DND-41 (cell line): ENCODE measurements at regions not wholly inside any gene's neighbourhood (a gene's known extent, or its start where the extent isn't known, plus 50 kb on each side); places are given as distances from the start of the nearest gene placed in this dataset.

Experiments
- ATAC-seq: fragments of 200-7000 bp; cut with Tn5 transposase; 3 replicates; pipeline ENCODE4 v1.9.1; 2021; ENCODE audit warnings: low read depth; ENCODE audit not compliant: insufficient read depth
- DNase-seq: peaks from one replicate; pipeline ENCODE4 v3.0.0-alpha.2; 2020
- H2AFZ ChIP-seq: 2 replicates; pipeline ENCODE4 v1.6.0; 2012; ENCODE audit warnings: low read depth, low read length
- H3K27ac ChIP-seq: 2 replicates; pipeline ENCODE4 v1.5.1; 2012; ENCODE audit warnings: low read length, inconsistent platforms
- H3K27me3 ChIP-seq: fragments of 200-600 bp; sonication (generic); 2 replicates; pipeline ENCODE4 v1.6.0; 2012; ENCODE audit warnings: low read length, mild to moderate bottlenecking, inconsistent platforms; ENCODE audit not compliant: insufficient read depth, poor library complexity
- H3K36me3 ChIP-seq: 2 replicates; pipeline ENCODE4 v1.5.1; 2012; ENCODE audit warnings: low read length, inconsistent platforms; ENCODE audit not compliant: insufficient read depth
- H3K4me1 ChIP-seq: 2 replicates; pipeline ENCODE4 v1.5.1; 2012; ENCODE audit warnings: mild to moderate bottlenecking, low read length; ENCODE audit not compliant: insufficient read depth
- H3K4me2 ChIP-seq: 2 replicates; pipeline ENCODE4 v1.6.0; 2012; ENCODE audit warnings: mild to moderate bottlenecking, moderate library complexity, low read length, inconsistent platforms; ENCODE audit not compliant: insufficient read depth
- H3K4me3 ChIP-seq, 2 experiments: fragments of 200-600 bp in 1 of 2; shearing (Covaris generic) in 1 of 2; 2 replicates each; pipeline ENCODE4 v1.5.1; 2012 to 2016; ENCODE audit warnings: inconsistent platforms in 2 of 2, low read length in 2 of 2, mild to moderate bottlenecking in 2 of 2, low read depth in 1 of 2, moderate library complexity in 1 of 2
- H3K79me2 ChIP-seq: 2 replicates; pipeline ENCODE4 v1.6.0; 2012; ENCODE audit warnings: low read length, inconsistent platforms; ENCODE audit not compliant: insufficient read depth
- H3K9ac ChIP-seq: 2 replicates; pipeline ENCODE4 v1.6.0; 2012; ENCODE audit warnings: low read depth, mild to moderate bottlenecking, inconsistent platforms, low read length, moderate library complexity
- H3K9me3 ChIP-seq: 2 replicates; pipeline ENCODE4 v1.5.1; 2012; ENCODE audit warnings: low read length, moderate library complexity, mild to moderate bottlenecking, inconsistent platforms; ENCODE audit not compliant: insufficient read depth, severe bottlenecking
- H4K20me1 ChIP-seq: 2 replicates; pipeline ENCODE4 v1.6.0; 2012; ENCODE audit warnings: low read length; ENCODE audit not compliant: insufficient read depth
- EZH2 ChIP-seq: IDR thresholded peaks from 3 replicates; pipeline ENCODE4 v1.6.1; 2012; ENCODE audit warnings: borderline replicate concordance, low read depth, mild to moderate bottlenecking, moderate library complexity, low read length, inconsistent platforms; ENCODE audit not compliant: severe bottlenecking
- TF ChIP-seq, protein P1 (sequence below): IDR thresholded peaks from 2 replicates; pipeline ENCODE4 v1.5.1; 2012; ENCODE audit warnings: borderline replicate concordance, low read length, moderate library complexity, mild to moderate bottlenecking; ENCODE audit not compliant: poor library complexity, severe bottlenecking; ENCODE audit errors: extremely low read depth

DNA sequence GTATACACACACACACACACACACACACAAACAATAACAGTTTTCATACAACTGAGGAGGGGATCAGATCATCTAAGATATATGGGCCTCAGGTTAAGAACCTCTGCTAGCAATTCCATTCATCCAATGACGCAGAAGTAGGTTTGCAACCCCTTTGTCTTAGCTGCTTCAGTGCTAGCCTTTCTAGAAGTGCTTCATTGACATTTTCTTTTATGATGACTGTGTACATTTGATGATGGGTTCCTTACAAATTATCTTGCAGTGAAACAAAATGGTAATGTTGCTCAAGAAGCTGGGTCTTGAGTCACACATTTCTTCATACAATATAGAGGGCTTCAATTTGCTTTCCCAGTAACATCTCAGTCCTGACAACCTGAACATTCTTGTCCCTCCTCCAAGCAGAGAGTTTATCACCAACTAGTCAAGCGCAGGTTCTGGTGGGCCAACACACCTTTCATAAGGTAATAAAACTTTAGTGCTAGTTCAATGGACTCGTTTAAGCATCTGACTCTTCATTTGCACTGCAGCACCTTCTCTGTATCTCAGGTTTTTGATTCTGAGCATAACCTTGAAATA, 269.5 kb downstream of the CNTN3 start:
- Histone ChIP-seq H3K9ac (no peak overlapping the region), H3K4me1 (no peaks in the 10 kb centered on the region), H4K20me1 (no peaks in the 10 kb centered on the region), H2AFZ (no peak overlapping the region), H3K36me3 (no peaks in the 10 kb centered on the region), H3K9me3 (no peaks in the 10 kb centered on the region), H3K4me3 (no peak overlapping the region), H3K27me3 (no peaks in the 10 kb centered on the region), H3K27ac (no peak overlapping the region), H3K4me2 (no peak overlapping the region), H3K79me2 (no peaks in the 10 kb centered on the region)
- ATAC-seq (no peak), DNase-seq (no peak)
- TF ChIP-seq, protein P1, sequence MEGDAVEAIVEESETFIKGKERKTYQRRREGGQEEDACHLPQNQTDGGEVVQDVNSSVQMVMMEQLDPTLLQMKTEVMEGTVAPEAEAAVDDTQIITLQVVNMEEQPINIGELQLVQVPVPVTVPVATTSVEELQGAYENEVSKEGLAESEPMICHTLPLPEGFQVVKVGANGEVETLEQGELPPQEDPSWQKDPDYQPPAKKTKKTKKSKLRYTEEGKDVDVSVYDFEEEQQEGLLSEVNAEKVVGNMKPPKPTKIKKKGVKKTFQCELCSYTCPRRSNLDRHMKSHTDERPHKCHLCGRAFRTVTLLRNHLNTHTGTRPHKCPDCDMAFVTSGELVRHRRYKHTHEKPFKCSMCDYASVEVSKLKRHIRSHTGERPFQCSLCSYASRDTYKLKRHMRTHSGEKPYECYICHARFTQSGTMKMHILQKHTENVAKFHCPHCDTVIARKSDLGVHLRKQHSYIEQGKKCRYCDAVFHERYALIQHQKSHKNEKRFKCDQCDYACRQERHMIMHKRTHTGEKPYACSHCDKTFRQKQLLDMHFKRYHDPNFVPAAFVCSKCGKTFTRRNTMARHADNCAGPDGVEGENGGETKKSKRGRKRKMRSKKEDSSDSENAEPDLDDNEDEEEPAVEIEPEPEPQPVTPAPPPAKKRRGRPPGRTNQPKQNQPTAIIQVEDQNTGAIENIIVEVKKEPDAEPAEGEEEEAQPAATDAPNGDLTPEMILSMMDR: no peak
- TF ChIP-seq EZH2: no peak

DNA sequence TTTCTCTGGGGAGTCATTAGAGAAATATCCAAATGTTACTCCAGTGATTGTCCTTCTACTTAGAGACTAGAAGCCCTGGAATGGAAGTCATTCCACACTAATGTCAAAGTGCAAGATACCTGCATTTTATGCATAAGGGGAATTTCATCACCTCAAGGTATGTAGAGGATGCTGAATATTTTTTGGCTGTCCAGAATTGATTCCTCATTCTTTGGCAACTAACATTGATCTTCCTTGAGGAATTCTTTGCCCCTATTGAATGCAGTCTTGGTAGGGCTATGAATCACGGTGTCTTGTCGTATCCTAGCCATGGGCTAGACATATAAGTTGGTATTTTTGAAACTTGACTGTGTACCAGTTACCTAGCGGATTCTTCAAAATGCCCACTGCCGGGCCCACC, 271.1 kb downstream of the CNTN3 start:
- Histone ChIP-seq H4K20me1 (no peaks in the 10 kb centered on the region), H3K9me3 (no peaks in the 10 kb centered on the region), H3K27ac (no peak overlapping the region), H3K9ac (no peak overlapping the region), H3K27me3 (no peaks in the 10 kb centered on the region), H3K79me2 (no peaks in the 10 kb centered on the region), H2AFZ (no peak overlapping the region), H3K36me3 (no peaks in the 10 kb centered on the region), H3K4me1 (no peaks in the 10 kb centered on the region), H3K4me2 (no peak overlapping the region), H3K4me3 (no peak overlapping the region)
- DNase-seq (no peak), ATAC-seq (no peak)
- TF ChIP-seq, protein P1: no peak
- no peak for TF ChIP-seq EZH2

DNA sequence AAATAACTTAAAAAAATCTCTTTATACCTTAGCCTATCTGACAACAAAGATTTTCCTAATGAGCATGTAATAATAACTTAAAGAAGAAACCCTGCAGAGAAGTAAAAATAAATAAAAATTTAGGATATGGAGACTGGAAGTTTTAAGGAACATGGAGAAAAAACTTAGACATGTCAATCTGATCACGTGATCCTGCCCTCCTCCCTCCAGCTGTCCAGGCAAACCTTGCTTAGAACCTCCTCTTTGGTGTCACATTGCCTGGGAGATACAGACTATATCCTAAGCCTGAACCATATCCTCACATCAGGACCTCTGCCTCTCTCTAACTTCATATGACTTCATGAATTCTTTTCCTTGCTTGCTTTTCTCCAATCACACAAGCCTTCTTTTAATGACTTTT, 275.5 kb downstream of the CNTN3 start:
- ATAC-seq: no peak
- no peak overlapping the region for H3K27ac ChIP-seq

More for the DNA sequence above, 275.5 kb downstream of the CNTN3 start:
- H3K4me1 ChIP-seq: no peaks in the 10 kb centered on the region
- no peak overlapping the region for H2AFZ ChIP-seq
- TF ChIP-seq EZH2: no peak
- TF ChIP-seq, protein P1: no peak
- H3K9ac ChIP-seq: no peak overlapping the region
- no peaks in the 10 kb centered on the region for H4K20me1 ChIP-seq
- H3K36me3 ChIP-seq: no peaks in the 10 kb centered on the region
- H3K4me3 ChIP-seq: no peak overlapping the region
- H3K9me3 ChIP-seq: no peaks in the 10 kb centered on the region
- no peaks in the 10 kb centered on the region for H3K79me2 ChIP-seq
- DNase-seq: no peak
- H3K4me2 ChIP-seq: no peak overlapping the region
- H3K27me3 ChIP-seq: no peaks in the 10 kb centered on the region
